HCT116 (cell line): ENCODE measurements at regions not wholly inside any gene's neighbourhood (a gene's known extent, or its start where the extent isn't known, plus 50 kb on each side); places are given as distances from the start of the nearest gene placed in this dataset.

Experiments used
- ATAC-seq: fragments of 200-7000 bp; cut with Tn5 transposase; 2 replicates; pipeline ENCODE4 v1.9.1; 2020; ENCODE audit warnings: mild to moderate bottlenecking, moderate library complexity
- BruUV-seq: library from RNA; stranded (reverse); fragments of 400-500 nt; replicated peaks from 2 replicates; lab custom pipeline; 2021; lab: Mats Ljungman, UMichigan
- CTCF ChIA-PET: fragments of 300-600 bp; sonication (Branson Sonifier 250); formaldehyde crosslinking; loops from one replicate; lab custom pipeline; 2021; ENCODE audit warnings: antibody characterized with exemption; lab: Charles Lee
- POLR2A ChIA-PET: fragments of 300-600, 350-600 bp; sonication (Branson Sonifier 250); formaldehyde crosslinking; loops from one replicate; lab custom pipeline; 2021; ENCODE audit warnings: antibody characterized with exemption; lab: Charles Lee
- RAD21 ChIA-PET, 2 experiments: fragments of 300-600 bp; sonication (Branson Sonifier 250); formaldehyde crosslinking; loops; one replicate each; lab custom pipeline; 2023; ENCODE audit warnings: low total read pairs in 2 of 2; ENCODE audit not compliant: uncharacterized antibody in 2 of 2, unreplicated experiment in 2 of 2, low non-redundant PET in 1 of 2; lab: Charles Lee
- DNase-seq: peaks from one replicate; pipeline ENCODE4 v3.0.0-alpha.2; 2010; ENCODE audit warnings: low read depth, low spot score
- H2AFZ ChIP-seq: fragments of 200-600 bp; shearing (Covaris generic), sonication (generic); 2 replicates; pipeline ENCODE4 v1.6.1; 2017; ENCODE audit warnings: low read depth, mixed run types, mixed read lengths, antibody characterized with exemption, low read length; ENCODE audit not compliant: poor library complexity, severe bottlenecking
- H3K27ac ChIP-seq: 2 replicates; pipeline ENCODE4 v1.5.1; 2012; ENCODE audit warnings: low read depth, low read length
- H3K27me3 ChIP-seq: fragments of 200-600 bp; sonication (generic); 2 replicates; pipeline ENCODE4 v1.6.1; 2016; ENCODE audit warnings: mixed run types, low read length, mixed read lengths; ENCODE audit not compliant: insufficient read depth
- H3K36me3 ChIP-seq, 2 experiments: fragments of 200-500 bp in 1 of 2; fragments of 200-600 bp in 1 of 2; sonication (Bioruptor generic) in 1 of 2; sonication (generic) in 1 of 2; 2 replicates each; pipeline versions ENCODE4 v1.5.1 to v1.6.1; 2014 to 2016; ENCODE audit warnings: low read length in 2 of 2, inconsistent platforms in 1 of 2, mixed read lengths in 1 of 2, mixed run types in 1 of 2; ENCODE audit not compliant: insufficient read depth in 2 of 2, control insufficient read depth in 1 of 2
- H3K4me1 ChIP-seq, 2 experiments: fragments of 200-600 bp in 1 of 2; sonication (generic) in 1 of 2; 2 replicates each; pipeline versions ENCODE4 v1.5.1 to v1.6.1; 2012 to 2017; ENCODE audit warnings: low read length in 2 of 2, inconsistent platforms in 1 of 2, mild to moderate bottlenecking in 1 of 2, mixed read lengths in 1 of 2, mixed run types in 1 of 2, moderate library complexity in 1 of 2; ENCODE audit not compliant: insufficient read depth in 2 of 2, control insufficient read depth in 1 of 2
- H3K4me2 ChIP-seq: fragments of 200-600 bp; sonication (generic); 2 replicates; pipeline ENCODE4 v1.6.1; 2017; ENCODE audit warnings: mixed run types, low read length, mixed read lengths
- H3K4me3 ChIP-seq, 2 experiments: fragments of 200-600 bp in 1 of 2; sonication (generic) in 1 of 2; replicated peaks in 1 of 2; 2 replicates each; pipeline ENCODE4 v1.5.1; 2011 to 2016; ENCODE audit warnings: low read length in 2 of 2, control low read depth in 1 of 2, low read depth in 1 of 2, mild to moderate bottlenecking in 1 of 2, mixed read lengths in 1 of 2, mixed run types in 1 of 2
- H3K79me2 ChIP-seq: fragments of 200-600 bp; sonication (generic); 2 replicates; pipeline ENCODE4 v1.6.1; 2017; ENCODE audit warnings: mild to moderate bottlenecking, mixed run types, low read length, moderate library complexity, mixed read lengths; ENCODE audit not compliant: insufficient read depth
- H3K9ac ChIP-seq: fragments of 200-600 bp; sonication (generic); 2 replicates; pipeline ENCODE4 v1.6.1; 2016; ENCODE audit warnings: low read length, mixed read lengths
- H3K9me2 ChIP-seq: fragments of 200-600 bp; sonication (generic), shearing (Covaris generic); 2 replicates; pipeline ENCODE4 v1.6.1; 2017; ENCODE audit warnings: mixed run types, mild to moderate bottlenecking, moderate library complexity; ENCODE audit not compliant: insufficient read depth
- H3K9me3 ChIP-seq, 2 experiments: fragments of 200-500 bp in 1 of 2; fragments of 200-600 bp in 1 of 2; sonication (Bioruptor generic) in 1 of 2; sonication (generic) in 1 of 2; 2 replicates each; pipeline ENCODE4 v1.6.1; 2014 to 2017; ENCODE audit warnings: low read length in 2 of 2, mixed read lengths in 2 of 2, inconsistent platforms in 1 of 2, low read depth in 1 of 2, mild to moderate bottlenecking in 1 of 2, mixed run types in 1 of 2, moderate library complexity in 1 of 2; ENCODE audit not compliant: control insufficient read depth in 1 of 2, insufficient read depth in 1 of 2
- H4K20me1 ChIP-seq: fragments of 200-600 bp; sonication (generic), shearing (Covaris generic); 2 replicates; pipeline ENCODE4 v1.6.1; 2017; ENCODE audit warnings: mixed run types, mild to moderate bottlenecking, moderate library complexity; ENCODE audit not compliant: insufficient read depth
- ATF3 ChIP-seq: IDR thresholded peaks from 2 replicates; pipeline ENCODE4 v1.6.1; 2012
- CBX3 ChIP-seq: IDR thresholded peaks from 2 replicates; pipeline ENCODE4 v1.6.1; 2012; ENCODE audit warnings: low read depth
- CEBPB ChIP-seq: IDR thresholded peaks from 2 replicates; pipeline ENCODE4 v1.6.1; 2012; ENCODE audit warnings: low read depth
- CTCF ChIP-seq, 3 experiments: fragments of 200-600 bp in 1 of 3; sonication (generic) in 1 of 3; IDR thresholded peaks in 2 of 3; conservative IDR thresholded peaks in 1 of 3; 2 replicates each; pipeline ENCODE4 v1.5.1; 2012 to 2017; ENCODE audit warnings: low read depth in 2 of 3, low read length in 2 of 3, antibody characterized with exemption in 1 of 3, borderline replicate concordance in 1 of 3, control low read depth in 1 of 3, mild to moderate bottlenecking in 1 of 3, mixed read lengths in 1 of 3, mixed run types in 1 of 3, moderate library complexity in 1 of 3; ENCODE audit not compliant: insufficient read depth in 1 of 3
- EGR1 ChIP-seq: IDR thresholded peaks from 2 replicates; pipeline ENCODE4 v1.6.1; 2012; ENCODE audit warnings: low read depth
- EZH2 ChIP-seq: fragments of 200-600 bp; sonication (generic); IDR thresholded peaks from 2 replicates; pipeline ENCODE4 v1.6.1; 2017; ENCODE audit warnings: antibody characterized with exemption, mixed run types
- EZH2phosphoT487 ChIP-seq: fragments of 200-600 bp; IDR thresholded peaks from 2 replicates; pipeline ENCODE4 v1.6.1; 2018; ENCODE audit warnings: antibody characterized with exemption, borderline replicate concordance
- FOSL1 ChIP-seq: IDR thresholded peaks from 2 replicates; pipeline ENCODE4 v1.6.1; 2012; ENCODE audit warnings: low read depth
- JUND ChIP-seq: IDR thresholded peaks from 2 replicates; pipeline ENCODE4 v1.6.1; 2012
- REST ChIP-seq: IDR thresholded peaks from 2 replicates; pipeline ENCODE4 v1.6.1; 2012; ENCODE audit warnings: low read depth
- SIN3A ChIP-seq: IDR thresholded peaks from 2 replicates; pipeline ENCODE4 v1.6.1; 2012; ENCODE audit warnings: low read depth
- TCF7L2 ChIP-seq: IDR thresholded peaks from 2 replicates; pipeline ENCODE4 v1.7.0; 2011; ENCODE audit warnings: borderline replicate concordance, inconsistent platforms; ENCODE audit not compliant: insufficient read depth, insufficient read length; ENCODE audit errors: extremely low read depth
- YY1 ChIP-seq: IDR thresholded peaks from 2 replicates; pipeline ENCODE4 v1.6.1; 2011; ENCODE audit warnings: low read length, low read depth, moderate library complexity, mild to moderate bottlenecking; ENCODE audit not compliant: insufficient replicate concordance; ENCODE audit errors: extremely low read depth
- ZFX ChIP-seq: fragments of 450-650 bp; IDR thresholded peaks from 2 replicates; pipeline ENCODE4 v1.6.1; 2017
- ZNF274 ChIP-seq: fragments of 200-500 bp; sonication (Bioruptor generic); IDR thresholded peaks from 2 replicates; pipeline ENCODE4 v1.6.1; 2014; ENCODE audit warnings: mild to moderate bottlenecking, low read depth, low read length, inconsistent platforms
- intact Hi-C: fragments of 100-400 bp; cut with micrococcal nuclease; formaldehyde crosslinking; loops from 2 replicates; pipeline ENCODE4 v1.10.0; 2022

- POLR2A ChIA-PET: no interaction called here
- H3K4me1 ChIP-seq: no peaks in the 10 kb centered on the region
- no peak for ATAC-seq
- H3K9me2 ChIP-seq: no peaks in the 10 kb centered on the region
- DNase-seq: no peak
- intact Hi-C loops: no loop called here
- CTCF ChIA-PET: no interaction called here
- RAD21 ChIA-PET: no interaction called here
- no peak overlapping the region for H2AFZ ChIP-seq
- no peaks in the 10 kb centered on the region for H3K79me2 ChIP-seq
- H3K9me3 ChIP-seq: no peaks in the 10 kb centered on the region
- peaks cover 40% of the 10 kb centered on the region for H3K27me3 ChIP-seq
- H3K36me3 ChIP-seq: no peaks in the 10 kb centered on the region
- BruUV-seq: no TSS peak
- no peak overlapping the region for H3K4me2 ChIP-seq
- TF ChIP-seq CEBPB (no peak), TCF7L2 (no peak), YY1 (no peak), CBX3 (no peak)
- no peak overlapping the region for H3K27ac ChIP-seq
- H4K20me1 ChIP-seq: no peaks in the 10 kb centered on the region; the same call in 1 of the 2 replicates
- H3K9ac ChIP-seq: no peak overlapping the region
- H3K4me3 ChIP-seq: no peak overlapping the region
Measured at GRCh38 chr5:145118611-145119010, 716.5 kb downstream of the PRELID2 start.

DNA sequence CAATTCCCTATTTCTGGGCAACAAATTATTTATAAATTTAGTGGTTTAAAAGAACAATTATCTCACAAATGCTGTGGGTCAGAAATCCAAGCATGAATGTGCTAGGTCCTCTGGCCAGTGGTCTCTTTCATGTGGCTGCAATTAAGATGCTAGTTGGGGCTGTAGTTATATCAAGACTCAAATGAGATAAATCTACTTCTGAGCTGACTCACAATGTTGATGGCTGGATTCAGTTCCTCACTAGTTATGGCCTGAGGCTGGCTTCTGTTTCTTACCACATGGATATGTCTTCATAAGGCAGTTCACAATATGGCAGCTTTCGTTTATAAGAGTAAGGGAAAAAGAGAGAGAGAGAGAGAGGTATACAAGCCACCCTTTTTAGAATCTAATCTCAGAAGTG, 717.0 kb downstream of the PRELID2 start:
- Histone ChIP-seq H3K27me3 (peaks cover 40% of the 10 kb centered on the region), H4K20me1 (no peaks in the 10 kb centered on the region; the same call in 1 of the 2 replicates), H3K4me3 (no peak overlapping the region), H3K27ac (no peak overlapping the region), H2AFZ (no peak overlapping the region), H3K9me2 (no peaks in the 10 kb centered on the region), H3K9me3 (no peaks in the 10 kb centered on the region), H3K9ac (no peak overlapping the region), H3K4me2 (no peak overlapping the region), H3K79me2 (no peaks in the 10 kb centered on the region), H3K36me3 (no peaks in the 10 kb centered on the region), H3K4me1 (no peaks in the 10 kb centered on the region)
- no peak for ATAC-seq
- no peak for DNase-seq
- TF ChIP-seq SIN3A (no peak), CTCF (IDR thresholded peaks at IDR 0.05 in 2 of 3, conservative IDR thresholded peaks at IDR 0.05 in 1 of 3; ENCODE audit: borderline replicate concordance in 1 of 3, insufficient read depth in 1 of 3, low read depth in 2 of 3, low read length in 2 of 3) (no peak), CEBPB (no peak), EZH2 (no peak), EZH2phosphoT487 (no peak), EGR1 (no peak), FOSL1 (no peak), ATF3 (no peak), JUND (no peak), YY1 (no peak), ZNF274 (no peak), ZFX (no peak), REST (no peak)
- ChIA-PET POLR2A (no interaction called here), CTCF (no interaction called here), RAD21 (no interaction called here)
- intact Hi-C loops: no loop called here
- no TSS peak for BruUV-seq
